ENCODE measurements at regions not wholly inside any gene's neighbourhood (a gene's known extent, or its start where the extent isn't known, plus 50 kb on each side); places are given as distances from the start of the nearest gene placed in this dataset.

DNA sequence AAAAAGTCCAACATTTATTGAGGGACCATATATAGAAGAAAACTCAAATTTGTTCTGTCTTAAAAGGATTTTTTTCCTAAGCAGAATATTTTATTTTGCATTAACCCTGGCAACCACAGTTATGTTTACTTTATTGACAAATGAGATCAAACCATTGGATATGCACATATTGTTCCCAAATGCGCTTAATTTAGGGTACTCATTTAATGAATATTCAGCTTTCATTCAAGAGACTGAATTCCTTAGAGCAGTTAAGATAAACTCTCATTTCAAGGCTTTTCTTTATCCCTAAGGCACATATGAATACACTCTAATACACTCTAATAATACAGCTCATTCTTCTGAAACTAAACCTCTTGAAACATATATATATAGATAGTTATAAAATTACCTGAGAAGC is 150.2 kb downstream of the HMHB1 start:
- no peak for TF ChIP-seq CTCF (IDR thresholded peaks at IDR 0.05)
- TF ChIP-seq ZFX (IDR thresholded peaks at IDR 0.05; ENCODE audit: borderline replicate concordance) = no peak

Data from 22Rv1 (cell line).